Prostate gland (tissue), 2 donors: ENCODE measurements at regions not wholly inside any gene's neighbourhood (a gene's known extent, or its start where the extent isn't known, plus 50 kb on each side); places are given as distances from the start of the nearest gene placed in this dataset.

ENCODE experiments used
- DNase-seq: peaks from one replicate; pipeline ENCODE4 v3.0.0-alpha.2; 2019; ENCODE audit warnings: low spot score
- H3K27ac ChIP-seq, 2 donors: fragments of 200-600 bp; sonication (generic); 2 replicates each; pipeline ENCODE4 v1.5.1; 2017 to 2019
- H3K27me3 ChIP-seq: fragments of 200-600 bp; sonication (generic); replicated peaks from 2 replicates; pipeline ENCODE4 v1.5.1; 2019; ENCODE audit not compliant: insufficient read depth
- H3K36me3 ChIP-seq, 2 donors: fragments of 200-600 bp; sonication (generic); 1 replicate in 1 of 2; 2 replicates in 1 of 2; pipeline versions ENCODE4 v1.5.1 to v1.8.1; 2017 to 2019
- H3K4me1 ChIP-seq: fragments of 200-600 bp; sonication (generic); replicated peaks from 2 replicates; pipeline ENCODE4 v1.5.1; 2019
- H3K4me3 ChIP-seq, 2 donors: fragments of 200-600 bp; sonication (generic); 2 replicates each; pipeline ENCODE4 v1.5.1; 2017 to 2019
- H3K9me3 ChIP-seq: fragments of 200-600 bp; sonication (generic); 2 replicates; pipeline ENCODE4 v1.5.1; 2017
- CTCF ChIP-seq, 4 experiments: fragments of 200-600 bp in 2 of 4; fragments of 450-650 bp in 2 of 4; sonication (generic) in 2 of 4; IDR thresholded peaks; 1 replicate in 3 of 4; 2 replicates in 1 of 4; pipeline ENCODE4 v1.5.1; 2016 to 2019; ENCODE audit warnings: antibody characterized with exemption in 4 of 4, mild to moderate bottlenecking in 2 of 4, moderate library complexity in 2 of 4
- POLR2A ChIP-seq: fragments of 450-650 bp; IDR thresholded peaks from one replicate; pipeline ENCODE4 v1.6.1; 2016; ENCODE audit warnings: antibody characterized with exemption, mild to moderate bottlenecking
- POLR2AphosphoS5 ChIP-seq: sonication (generic); formaldehyde crosslinking; IDR thresholded peaks from one replicate; pipeline ENCODE4 v1.6.1; 2017; ENCODE audit warnings: antibody characterized with exemption
- WGBS: methylation state at CpG from one replicate; pipeline ENCODE4 v1.1.5; 2018; 5-methylcytosine and 5-hydroxymethylcytosine counted together
- intact Hi-C: fragments of 100-400 bp; cut with DNase I; formaldehyde crosslinking; loops from one replicate; pipeline ENCODE4 v1.14.2; 2022

DNA sequence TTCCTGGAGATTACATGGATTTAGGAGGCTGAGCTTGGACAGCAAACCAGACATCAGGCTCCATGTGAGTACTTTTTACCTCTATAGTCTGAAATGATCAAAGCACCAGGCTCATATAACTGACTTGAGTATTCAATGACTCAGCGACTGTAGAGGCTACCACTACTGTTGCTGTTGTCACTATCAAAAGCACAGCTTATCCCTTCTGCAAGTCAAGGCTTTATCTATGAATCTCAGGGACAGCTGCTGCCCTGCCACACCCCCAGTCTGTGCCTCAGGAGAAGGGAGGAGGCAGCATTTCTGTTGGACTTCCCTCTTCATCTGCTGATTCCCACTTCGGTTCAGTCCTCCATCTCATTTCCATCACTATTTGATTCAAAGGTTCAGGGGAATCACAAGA, 80.5 kb upstream of the CNR1 start:
- no peaks in the 10 kb centered on the region for H3K4me1 ChIP-seq

DNA sequence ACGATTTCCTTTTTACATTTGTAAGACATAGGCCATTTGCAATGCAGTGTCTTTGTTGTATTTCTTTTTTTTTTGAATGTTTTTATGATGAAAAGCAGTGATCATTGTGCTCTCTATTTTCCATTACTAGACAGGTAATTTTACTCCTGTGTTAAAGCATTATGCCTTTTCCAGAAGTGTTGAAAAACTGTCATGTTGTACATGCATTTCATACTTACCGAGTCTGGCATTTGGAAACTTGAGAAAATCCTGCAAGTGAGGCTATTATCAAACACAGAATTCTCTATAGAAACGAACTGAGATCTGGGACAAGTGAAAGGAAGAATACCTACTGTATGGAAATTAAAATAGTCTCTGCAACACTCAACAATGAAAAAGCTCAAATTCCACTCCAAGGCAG, 78.6 kb upstream of the CNR1 start:
- intact Hi-C loops: no loop called here
- no peaks in the 10 kb centered on the region for H3K27me3 ChIP-seq
- no peaks in the 10 kb centered on the region for H3K9me3 ChIP-seq
- H3K4me3 ChIP-seq: no peak overlapping the region
- 72% methylated on average over 3 of the region's 3 CpGs for WGBS
- no peaks in the 10 kb centered on the region for H3K4me1 ChIP-seq
- no peak overlapping the region for H3K27ac ChIP-seq
- no peak for TF ChIP-seq CTCF (IDR thresholded peaks at IDR 0.05)
- TF ChIP-seq POLR2A: no peak
- no peak for TF ChIP-seq POLR2AphosphoS5
- no peak for DNase-seq
- H3K36me3 ChIP-seq: no peaks in the 10 kb centered on the region

More for the DNA sequence above, 80.5 kb upstream of the CNR1 start:
- no peaks in the 10 kb centered on the region for H3K9me3 ChIP-seq
- intact Hi-C loops: no loop called here
- no peak overlapping the region for H3K27ac ChIP-seq
- no peak overlapping the region for H3K4me3 ChIP-seq
- TF ChIP-seq POLR2AphosphoS5: no peak
- no peak for TF ChIP-seq POLR2A
- no peak for TF ChIP-seq CTCF (IDR thresholded peaks at IDR 0.05)
- H3K36me3 ChIP-seq: no peaks in the 10 kb centered on the region
- DNase-seq: no peak
- 52% methylated on average over 2 of the region's 2 CpGs for WGBS
- H3K27me3 ChIP-seq: no peaks in the 10 kb centered on the region

- H3K27me3 ChIP-seq: no peaks in the 10 kb centered on the region
- no peaks in the 10 kb centered on the region for H3K9me3 ChIP-seq
- no peaks in the 10 kb centered on the region for H3K4me1 ChIP-seq
- 87% methylated on average over 3 of the region's 3 CpGs for WGBS
- TF ChIP-seq CTCF (IDR thresholded peaks at IDR 0.05): no peak
- no peak for TF ChIP-seq POLR2AphosphoS5
- no peak for TF ChIP-seq POLR2A
- H3K36me3 ChIP-seq: no peaks in the 10 kb centered on the region
- no peak overlapping the region for H3K27ac ChIP-seq
- intact Hi-C loops: no loop called here
- no peak overlapping the region for H3K4me3 ChIP-seq
- DNase-seq: no peak
Measured at GRCh38 chr6:88238901-88239300, 72.8 kb upstream of the CNR1 start.

- WGBS: 29% methylated on average over 1 of the region's 1 CpG
- intact Hi-C loops: no loop called here
- Histone ChIP-seq H3K4me1 (no peaks in the 10 kb centered on the region), H3K36me3 (no peaks in the 10 kb centered on the region), H3K9me3 (no peaks in the 10 kb centered on the region), H3K27me3 (no peaks in the 10 kb centered on the region), H3K27ac (no peak overlapping the region), H3K4me3 (no peak overlapping the region)
- DNase-seq: no peak
- no peak for TF ChIP-seq POLR2AphosphoS5
- peak in 1 of 4 experiments; percentile 27 for TF ChIP-seq CTCF (IDR thresholded peaks at IDR 0.05)
Measured at GRCh38 chr6:88238065-88238464, 71.9 kb upstream of the CNR1 start.

GRCh38 chr6:88236612-88237360, 70.6 kb upstream of the CNR1 start:
- TF ChIP-seq CTCF (IDR thresholded peaks at IDR 0.05): no peak
- TF ChIP-seq POLR2A: no peak
- intact Hi-C loops: no loop called here
- Histone ChIP-seq H3K9me3 (no peaks in the 10 kb centered on the region), H3K36me3 (no peaks in the 10 kb centered on the region), H3K4me3 (no peak overlapping the region), H3K27me3 (no peaks in the 10 kb centered on the region), H3K27ac (no peak overlapping the region), H3K4me1 (no peaks in the 10 kb centered on the region)
- DNase-seq: no peak
- 25% methylated on average over 7 of the region's 7 CpGs for WGBS
